ENCODE measurements at regions not wholly inside any gene's neighbourhood (a gene's known extent, or its start where the extent isn't known, plus 50 kb on each side); places are given as distances from the start of the nearest gene placed in this dataset.

DNA sequence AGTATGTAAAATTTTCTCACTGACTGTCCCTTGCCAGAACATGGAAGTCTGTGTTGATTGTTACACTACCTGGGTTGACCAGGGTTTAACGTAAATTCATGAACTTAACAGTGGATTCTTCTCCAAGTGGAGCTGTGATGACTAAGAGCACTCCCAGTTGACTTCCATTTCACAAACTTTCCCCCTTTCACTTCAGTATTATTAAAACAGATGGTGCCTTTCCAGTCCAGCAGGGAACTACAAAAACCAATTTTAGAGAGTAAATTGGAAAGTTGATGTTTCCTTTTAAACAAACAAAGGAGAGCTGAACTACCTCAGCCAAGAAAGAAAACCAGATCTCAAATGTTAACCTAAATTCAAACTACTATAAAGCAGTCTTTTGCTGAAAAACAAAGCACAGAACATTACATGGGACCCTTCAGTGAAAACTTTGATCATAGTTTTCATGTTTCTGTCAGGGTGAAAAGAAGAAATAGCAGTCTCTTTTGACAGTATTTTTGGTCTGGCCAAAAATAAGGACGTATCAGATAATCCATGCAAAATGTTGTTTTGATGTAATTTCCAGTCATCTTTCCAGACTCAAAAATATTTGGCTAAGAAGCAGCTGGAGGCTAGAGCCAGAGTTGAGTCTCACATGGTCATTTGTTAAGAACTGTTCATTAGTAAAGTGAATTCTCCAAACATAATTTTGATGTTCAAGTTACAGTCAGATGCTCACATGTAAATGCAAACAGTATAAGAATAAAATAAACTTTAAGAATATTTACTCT is 479.9 kb upstream of the AKR1E2 start:
- DNase-seq (ENCODE audit: low read depth), result no peak

GRCh38 chr10:4344492-4344994 is 481.5 kb upstream of the AKR1E2 start:
- DNase-seq (ENCODE audit: low read depth), result peak; percentile 95

- DNase-seq (ENCODE audit: low read depth), result no peak
Observed at GRCh38 chr10:4343873-4344272, 482.1 kb upstream of the AKR1E2 start.

DNA sequence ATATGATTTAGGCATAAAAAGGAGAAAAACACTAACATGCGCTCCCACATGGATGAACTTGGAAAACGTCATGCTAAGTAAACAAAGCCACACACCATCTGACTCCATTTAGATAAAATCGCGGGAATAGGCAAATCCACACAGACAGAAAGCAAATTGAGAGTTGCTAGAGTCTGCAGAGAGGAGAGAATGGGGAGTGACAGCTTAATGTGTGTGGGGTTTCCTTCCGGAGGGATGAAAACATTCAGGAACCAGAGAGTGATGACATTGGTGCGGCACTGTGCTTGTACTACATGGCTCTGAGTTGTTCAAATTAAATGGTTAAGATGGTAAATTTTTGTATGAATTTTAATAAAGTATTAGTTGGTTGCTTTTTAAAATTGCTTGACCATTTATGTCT is 482.9 kb upstream of the AKR1E2 start:
- no peak for DNase-seq (ENCODE audit: low read depth)

DNA sequence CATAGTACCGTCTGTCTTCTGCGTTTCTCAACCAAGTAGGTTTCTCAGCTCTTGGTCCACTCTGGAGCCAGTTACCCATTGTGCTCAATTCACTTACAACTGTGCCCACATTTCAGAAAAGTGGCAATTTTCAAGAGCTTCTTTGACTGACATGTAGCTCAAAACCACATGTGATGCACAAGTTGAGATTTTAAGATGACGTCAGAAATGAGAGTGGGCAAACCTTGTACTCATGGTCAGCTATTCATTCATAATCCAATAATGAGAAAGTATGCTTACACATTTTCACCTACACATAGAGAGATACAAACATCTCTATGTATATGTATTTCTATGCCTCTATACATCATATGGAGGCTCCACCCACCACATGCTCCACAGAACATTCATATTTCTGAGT is 487.2 kb upstream of the AKR1E2 start:
- DNase-seq (ENCODE audit: low read depth), result no peak

DNA sequence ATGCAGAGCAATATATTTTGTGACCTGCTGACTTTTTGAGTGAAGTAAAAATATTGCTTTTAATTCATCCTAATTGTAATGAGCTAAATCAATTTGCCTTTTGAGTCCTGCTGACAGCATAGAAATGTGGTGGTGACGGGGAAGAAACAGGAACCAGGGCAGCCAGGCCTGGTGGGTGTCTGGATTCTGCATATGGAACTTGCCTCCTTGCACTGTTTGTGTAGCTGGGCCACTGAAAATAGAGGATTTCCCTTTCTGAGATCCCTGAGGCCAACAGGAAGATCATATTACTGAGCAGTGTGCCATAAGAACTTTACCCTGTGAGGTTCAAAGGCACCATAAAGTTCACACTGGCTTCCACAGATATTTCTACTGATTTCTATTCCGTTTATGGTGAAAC is 488.4 kb upstream of the AKR1E2 start:
- DNase-seq (ENCODE audit: low read depth), result no peak

DNA sequence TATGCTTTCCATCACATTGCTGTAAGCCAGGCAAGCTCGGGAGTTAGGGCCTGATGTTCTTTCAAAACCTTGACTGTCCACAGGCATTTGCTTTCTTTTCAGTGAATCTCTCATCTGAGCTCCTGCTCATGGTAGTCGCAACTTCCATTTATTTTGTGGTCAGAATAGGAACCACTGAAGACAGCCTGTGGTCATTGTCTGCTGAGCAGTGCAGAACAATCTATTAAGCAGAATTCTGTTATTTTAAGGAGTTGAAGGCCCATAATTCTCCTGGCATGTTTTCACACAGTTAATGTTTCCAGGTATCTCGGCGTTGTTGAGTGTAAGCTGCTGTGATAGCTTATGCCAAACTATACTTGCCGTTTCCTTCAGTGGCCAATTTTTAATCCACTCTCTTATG is 491.1 kb upstream of the AKR1E2 start:
- peak; percentile 18 for DNase-seq (ENCODE audit: low read depth)

DNA sequence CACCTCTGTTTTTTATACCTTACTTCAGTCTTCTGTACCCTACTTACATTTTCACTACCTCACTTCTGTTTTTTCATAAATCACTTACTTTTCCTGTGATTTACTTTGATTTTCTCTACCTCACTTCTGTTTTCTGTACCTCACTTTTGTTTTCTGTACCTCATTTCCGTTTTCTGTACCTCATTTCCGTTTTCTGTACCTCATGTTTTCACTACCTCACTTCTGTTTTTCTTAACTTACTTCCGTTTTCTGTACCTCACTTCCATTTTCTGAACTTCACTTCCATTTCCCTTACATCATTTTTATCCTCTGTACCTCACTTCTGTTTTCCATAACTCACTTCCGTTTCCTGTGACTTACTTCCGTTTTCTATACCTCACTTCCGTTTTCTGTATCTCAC is 492.0 kb upstream of the AKR1E2 start:
- DNase-seq (ENCODE audit: low read depth), result no peak

- no peak for DNase-seq (ENCODE audit: low read depth)
Observed at GRCh38 chr10:4333459-4333894, 492.5 kb upstream of the AKR1E2 start.

DNA sequence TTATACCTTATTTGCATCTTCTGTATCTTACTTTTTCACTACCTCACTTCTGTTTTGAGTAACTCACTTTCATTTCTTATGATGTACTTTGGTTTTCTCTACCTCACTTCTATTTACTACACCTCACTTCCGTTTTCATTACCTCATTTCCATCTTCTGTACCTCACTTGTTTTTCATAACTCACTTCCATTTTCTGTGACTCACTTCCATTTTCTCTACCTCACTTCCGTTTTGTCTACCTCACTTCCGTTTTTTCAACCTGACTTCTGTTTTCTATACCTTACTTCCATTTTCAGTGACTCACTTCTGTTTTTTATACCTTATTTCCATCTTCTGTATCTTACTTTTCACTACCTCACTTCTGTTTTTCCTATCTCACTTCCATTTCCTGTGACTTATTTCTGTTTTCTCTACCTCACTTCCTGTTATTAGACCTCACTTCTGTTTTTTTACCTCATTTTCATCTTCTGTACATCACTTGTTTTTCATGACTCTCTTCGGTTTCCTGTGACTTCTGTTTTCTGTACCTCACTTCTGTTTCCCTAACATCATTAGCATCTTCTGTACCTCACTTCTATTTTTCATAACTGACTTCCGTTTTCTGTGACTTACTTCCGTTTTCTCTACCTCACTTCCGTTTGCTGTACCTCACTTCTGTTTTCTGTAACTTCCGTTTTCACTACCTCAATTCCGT is 493.1 kb upstream of the AKR1E2 start:
- no peak for DNase-seq (ENCODE audit: low read depth)

DNA sequence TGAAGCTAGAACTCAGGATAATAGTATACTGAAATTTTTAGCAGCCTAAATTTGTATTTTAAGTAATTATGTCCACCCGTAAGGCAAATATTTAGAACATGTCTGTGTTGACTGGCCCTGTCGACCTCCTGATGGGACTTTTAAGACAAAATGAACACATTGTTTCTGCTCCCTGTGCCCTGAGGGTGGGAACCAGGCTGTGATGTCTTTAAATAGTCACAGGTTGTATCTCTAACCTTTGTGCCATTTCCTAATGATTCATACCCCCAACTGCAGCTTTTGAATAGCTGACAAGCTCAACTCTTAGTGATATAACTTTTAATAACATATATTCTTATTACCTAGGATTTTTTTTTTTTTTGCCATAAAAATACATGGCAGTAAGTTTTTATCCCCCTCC is 494.9 kb upstream of the AKR1E2 start:
- peak; percentile 70 for DNase-seq (ENCODE audit: low read depth)

- no peak for DNase-seq (ENCODE audit: low read depth)
Observed at GRCh38 chr10:4330636-4331035, 495.4 kb upstream of the AKR1E2 start.

GRCh38 chr10:4329225-4329624 is 496.8 kb upstream of the AKR1E2 start:
- DNase-seq (ENCODE audit: low read depth), result no peak

DNA sequence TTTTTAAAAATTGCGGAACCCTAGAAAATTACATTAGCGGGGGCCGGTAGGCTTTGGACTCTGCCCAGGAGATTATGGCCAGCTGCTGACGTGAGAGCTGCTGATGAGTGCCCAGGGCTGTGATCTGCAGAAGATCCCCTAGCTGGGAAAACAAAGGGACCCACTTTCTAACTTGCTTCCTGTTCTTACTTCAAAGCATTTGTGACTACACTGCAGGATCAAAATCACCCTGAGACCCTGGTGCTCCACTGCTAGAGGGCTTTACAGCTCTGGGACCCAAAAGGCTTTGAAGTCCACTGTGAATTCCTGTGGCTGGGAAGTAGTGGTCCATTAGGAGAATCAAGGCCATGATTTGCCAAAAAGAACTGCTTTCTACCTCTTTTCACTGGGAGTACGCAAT is 499.4 kb upstream of the AKR1E2 start:
- DNase-seq (ENCODE audit: low read depth), result no peak

GRCh38 chr10:4319870-4320367 is 506.1 kb upstream of the AKR1E2 start:
- no peak for DNase-seq (ENCODE audit: low read depth)

DNA sequence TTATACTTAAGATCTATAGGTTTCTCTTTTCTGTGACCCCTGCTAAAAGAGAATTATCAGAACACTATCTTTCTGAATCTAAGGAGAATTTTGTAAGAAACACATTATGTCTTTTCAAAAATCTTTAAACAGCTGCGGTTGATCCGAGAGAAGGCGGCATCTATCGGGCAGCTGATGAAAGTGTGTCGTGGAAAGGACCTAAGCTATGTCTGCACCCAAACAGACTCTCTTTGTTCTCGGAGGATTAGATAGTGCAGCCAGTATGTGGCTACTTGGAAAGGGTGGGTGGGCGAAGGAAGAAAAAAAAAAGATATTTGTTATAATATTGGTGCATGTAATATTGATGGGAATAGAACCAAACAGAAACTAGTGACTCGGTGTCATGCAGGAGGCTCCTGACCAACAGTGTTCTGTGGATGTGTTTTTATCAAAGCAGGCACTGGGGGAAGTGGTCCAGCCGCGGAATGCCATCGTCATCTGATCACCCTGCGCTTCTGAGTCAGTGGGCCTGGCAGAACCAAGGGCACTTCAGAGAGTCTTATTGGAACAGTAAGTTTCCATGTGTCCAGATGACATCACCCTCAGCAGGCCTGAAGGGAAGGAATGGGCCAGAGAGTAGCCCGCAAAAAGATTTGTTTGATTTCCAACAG is 509.7 kb upstream of the AKR1E2 start:
- DNase-seq (ENCODE audit: low read depth), result peak; percentile 89

DNA sequence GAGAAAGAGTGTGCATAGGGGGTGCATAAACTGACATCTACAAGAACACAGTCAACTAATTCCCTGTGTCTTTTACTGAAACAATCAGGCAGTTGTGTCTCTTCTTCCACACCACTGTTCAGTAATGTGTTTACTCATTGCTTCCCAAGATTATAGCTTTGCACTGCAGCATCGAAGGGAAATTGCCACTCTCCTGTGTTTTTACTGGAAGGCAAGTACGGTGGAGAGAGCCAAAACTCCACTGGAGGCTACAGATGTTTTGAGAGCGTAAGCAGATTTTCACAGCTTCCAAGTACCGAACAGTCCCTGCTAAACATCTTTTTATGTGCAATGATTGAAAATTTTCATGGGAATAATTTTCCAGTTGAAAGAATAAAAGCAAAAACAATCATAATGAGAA is 510.5 kb upstream of the AKR1E2 start:
- DNase-seq (ENCODE audit: low read depth), result no peak

DNA sequence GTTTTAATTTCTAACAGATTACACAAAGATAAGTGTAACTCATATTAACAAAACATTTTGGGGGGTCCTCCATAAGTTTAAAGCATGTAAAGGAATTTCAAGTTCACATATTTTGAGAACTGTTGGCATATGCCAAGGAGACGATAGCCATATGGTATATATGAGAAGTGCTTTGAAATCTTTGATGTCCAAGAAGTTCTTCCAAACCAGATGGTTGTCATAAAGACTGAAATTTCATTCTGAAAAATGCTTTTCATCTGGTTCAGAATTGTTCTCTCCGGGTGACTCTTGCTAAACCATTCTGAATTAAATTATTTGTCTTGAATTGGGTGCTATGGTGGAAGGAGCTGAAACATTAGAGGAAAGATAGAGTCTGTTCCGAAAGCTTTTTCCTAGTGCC is 513.0 kb upstream of the AKR1E2 start:
- no peak for DNase-seq (ENCODE audit: low read depth)

- peak; percentile 7 for DNase-seq (ENCODE audit: low read depth)
Observed at GRCh38 chr10:4312051-4312835, 513.8 kb upstream of the AKR1E2 start.

- no peak for DNase-seq (ENCODE audit: low read depth)
Observed at GRCh38 chr10:4310172-4310571, 515.8 kb upstream of the AKR1E2 start.

GRCh38 chr10:4307910-4308309 is 518.1 kb upstream of the AKR1E2 start:
- no peak for DNase-seq (ENCODE audit: low read depth)

DNA sequence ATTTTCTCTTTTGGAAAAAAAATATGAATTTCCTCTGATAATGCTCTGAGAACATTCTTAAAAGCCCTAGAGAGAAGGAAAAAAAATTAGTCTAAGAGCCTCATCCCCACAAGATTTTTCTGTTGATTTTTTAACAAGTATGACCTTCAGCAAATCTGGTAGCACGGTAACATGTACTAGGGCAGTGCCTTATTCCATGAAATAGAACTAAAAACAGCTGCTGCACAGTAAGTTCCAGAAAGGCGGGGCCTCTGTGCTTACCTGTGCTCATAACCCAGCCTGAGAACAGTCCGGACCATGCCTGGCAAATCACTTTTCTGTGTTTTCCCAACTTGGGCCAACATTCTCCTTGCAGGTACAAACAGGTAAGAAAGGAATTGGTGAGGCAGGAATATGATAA is 519.1 kb upstream of the AKR1E2 start:
- DNase-seq (ENCODE audit: low read depth), result no peak
